CD4-positive, alpha-beta T cell treated with Interleukin-21 for 1 hour (primary cell): ENCODE measurements at regions not wholly inside any gene's neighbourhood (a gene's known extent, or its start where the extent isn't known, plus 50 kb on each side); places are given as distances from the start of the nearest gene placed in this dataset.
A peak's percentile ranks its signal among the peaks of the same experiment; 100 is the strongest.

Source experiments
- DNase-seq: peaks from one replicate; pipeline ENCODE4 v3.0.0-alpha.2; 2020

DNA sequence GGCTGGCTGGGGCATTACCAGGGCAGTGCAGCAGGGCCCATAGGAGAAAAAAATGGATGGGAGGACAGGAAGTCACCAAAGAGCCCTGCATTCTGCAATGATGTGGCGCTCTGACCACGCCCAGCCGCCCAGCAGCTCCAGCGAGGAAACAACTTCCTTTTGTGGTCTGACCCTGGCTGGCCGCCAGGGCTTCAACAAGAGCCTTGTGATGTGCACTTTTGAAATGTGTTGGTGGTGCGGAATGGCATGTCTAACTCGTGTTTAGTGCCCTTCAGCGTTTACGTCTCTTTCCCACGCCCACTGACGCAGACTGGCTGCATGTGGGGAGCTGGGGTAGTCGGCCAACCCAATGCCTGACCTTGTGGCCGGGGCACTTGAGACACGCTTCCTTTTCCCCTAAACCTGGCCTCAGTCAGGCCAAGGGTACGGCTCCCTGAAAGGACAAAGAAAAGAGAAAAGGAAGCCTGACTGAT, 81.9 kb upstream of the CTNNB1 start:
- peak; percentile 85 for DNase-seq

DNA sequence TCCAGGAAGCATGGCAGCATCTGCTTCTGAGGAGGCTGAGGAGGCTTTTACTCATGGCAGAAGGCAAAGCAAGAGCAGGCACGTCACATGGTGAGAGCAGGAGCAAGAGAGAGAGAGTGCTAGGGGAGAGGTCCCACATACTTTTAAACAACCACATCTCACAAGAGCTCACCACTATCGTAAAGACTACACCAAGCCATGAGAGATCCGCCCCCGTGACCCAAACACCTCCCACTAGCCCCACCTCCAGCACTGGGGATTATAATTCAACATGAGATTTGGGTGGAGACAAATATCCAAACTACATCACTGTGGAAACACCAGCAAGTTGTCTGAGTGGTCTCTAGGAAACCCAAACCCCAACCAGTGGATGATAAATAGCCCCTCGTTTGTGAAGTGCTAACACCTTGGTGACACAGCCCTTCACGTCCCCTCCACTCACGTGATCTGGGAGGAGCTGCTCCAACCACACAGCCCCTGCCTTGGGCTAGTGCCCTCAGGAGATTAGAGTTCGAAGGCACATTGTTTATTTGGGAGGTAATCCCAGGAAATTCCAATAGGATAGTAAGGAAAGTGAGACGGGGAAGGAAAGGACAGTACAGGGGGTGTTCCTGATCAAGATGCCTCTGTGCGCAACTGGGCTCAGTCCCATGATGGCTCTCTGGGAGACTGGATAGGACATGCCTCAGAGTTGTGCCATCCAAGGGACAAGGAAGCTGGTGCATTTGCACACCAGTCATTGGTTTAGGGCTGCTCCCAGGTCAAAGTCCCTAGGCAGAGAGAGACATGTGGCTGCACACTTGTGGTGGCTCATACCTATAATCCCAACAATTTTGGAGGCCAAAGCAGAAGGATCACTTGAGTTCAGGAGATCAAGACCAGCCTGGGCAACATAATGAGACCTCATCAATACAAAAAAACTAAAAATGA, 80.6 kb upstream of the CTNNB1 start:
- no peak for DNase-seq

DNA sequence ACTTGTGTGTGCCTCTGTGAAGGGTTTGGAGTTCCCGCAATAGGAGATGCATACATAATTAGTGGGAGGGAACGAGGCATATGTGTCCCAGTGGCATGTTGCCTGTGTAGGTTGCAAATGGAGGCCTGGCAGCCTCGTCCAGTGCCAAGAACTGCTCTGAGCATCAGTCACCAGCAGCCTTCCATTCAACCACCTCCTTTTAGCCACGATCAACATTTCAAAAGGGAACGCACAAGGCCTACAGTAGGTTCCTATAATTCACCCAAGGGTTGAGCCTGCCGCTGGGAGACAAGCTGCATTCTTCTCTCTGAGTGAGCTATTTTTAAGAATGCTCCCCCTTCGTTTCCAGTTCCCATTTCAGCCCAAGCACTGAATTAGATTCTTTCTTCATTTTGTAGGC, 78.8 kb upstream of the CTNNB1 start:
- DNase-seq, result no peak

GRCh38 chr3:41125258-41125657, 74.0 kb upstream of the CTNNB1 start:
- DNase-seq, result no peak

DNA sequence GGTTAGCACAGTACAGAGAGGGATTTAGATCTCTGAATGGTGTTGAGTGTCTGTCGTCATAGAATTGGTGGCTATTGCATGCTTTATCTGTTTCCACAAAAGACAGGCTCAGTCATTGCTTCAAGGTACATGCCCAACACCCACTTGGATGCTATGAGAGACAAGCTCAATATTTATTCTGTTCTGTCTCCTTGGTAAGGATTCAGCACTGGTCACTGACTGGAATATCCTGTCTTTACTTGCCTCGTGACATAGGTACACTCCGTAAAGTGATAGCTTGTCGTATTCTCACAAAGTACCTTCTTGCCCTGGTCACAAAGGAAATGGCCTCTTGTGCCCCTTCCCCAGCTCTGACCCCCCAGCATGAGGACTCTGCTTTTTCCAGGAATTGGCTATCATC, 72.8 kb upstream of the CTNNB1 start:
- DNase-seq, result no peak

DNA sequence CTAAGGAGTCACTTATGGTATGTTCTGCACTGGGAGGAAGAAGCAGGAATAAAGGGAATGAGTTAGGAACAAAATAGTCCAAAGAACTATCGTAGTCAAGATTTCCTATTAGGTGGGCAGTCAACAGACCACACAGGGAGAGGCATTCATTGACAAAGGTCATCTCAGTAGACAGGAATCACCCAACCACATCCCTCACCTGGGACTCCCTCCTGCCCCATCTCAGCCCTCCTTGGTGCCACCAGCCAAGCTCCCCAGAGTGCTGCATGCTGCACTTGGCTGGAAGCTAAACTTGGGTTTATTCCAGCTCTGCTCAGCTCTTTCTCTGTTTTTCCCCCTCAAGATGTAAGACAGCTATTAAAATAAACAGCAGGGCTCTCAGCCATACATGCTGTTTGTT, 72.3 kb upstream of the CTNNB1 start:
- no peak for DNase-seq

GRCh38 chr3:41127414-41127813, 71.9 kb upstream of the CTNNB1 start:
- no peak for DNase-seq

DNA sequence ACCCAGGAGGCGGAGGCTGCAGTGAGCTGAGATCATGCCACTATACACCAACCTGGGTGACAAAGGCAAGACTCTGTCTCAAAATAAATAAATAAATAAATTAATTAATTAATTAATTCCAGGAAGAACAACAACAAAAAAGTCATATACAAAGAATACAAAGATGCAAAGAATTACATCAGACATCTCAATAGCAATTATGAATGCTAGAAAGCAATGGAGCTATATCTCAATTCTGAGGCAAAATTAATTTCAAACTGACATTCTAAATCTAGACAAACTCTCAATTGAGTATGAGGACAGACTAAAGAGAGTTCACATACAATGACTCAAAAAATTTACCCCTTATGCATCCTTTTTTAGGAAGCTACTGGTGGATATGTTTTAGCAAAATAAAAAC, 69.6 kb upstream of the CTNNB1 start:
- no peak for DNase-seq

GRCh38 chr3:41131224-41131623, 68.1 kb upstream of the CTNNB1 start:
- DNase-seq, result no peak

- no peak for DNase-seq
Measured at GRCh38 chr3:41137686-41138111, 61.6 kb upstream of the CTNNB1 start.

GRCh38 chr3:41138146-41138545, 61.2 kb upstream of the CTNNB1 start:
- DNase-seq, result no peak

- no peak for DNase-seq
Measured at GRCh38 chr3:41138601-41139000, 60.7 kb upstream of the CTNNB1 start.

DNA sequence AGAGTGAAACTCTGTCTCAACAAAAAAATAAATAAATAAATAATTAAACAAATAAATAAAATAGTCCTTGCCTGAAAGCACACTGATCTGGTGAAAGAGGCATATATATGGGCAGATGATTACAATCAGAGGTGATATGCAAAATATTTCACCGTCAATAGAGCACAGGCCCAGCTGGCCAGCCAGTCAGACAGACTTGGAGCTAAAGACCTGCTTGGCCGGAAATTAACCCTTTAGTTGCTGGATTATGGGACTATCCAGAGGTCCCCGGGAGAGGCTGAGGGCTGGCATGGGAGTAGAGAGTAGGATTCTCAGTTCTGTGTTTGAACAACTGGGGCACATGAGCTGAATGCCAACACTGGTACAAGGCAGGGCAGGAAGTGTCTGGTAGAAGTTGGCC, 59.1 kb upstream of the CTNNB1 start:
- DNase-seq, result no peak

- DNase-seq, result no peak
Measured at GRCh38 chr3:41141433-41142167, 57.7 kb upstream of the CTNNB1 start.

DNA sequence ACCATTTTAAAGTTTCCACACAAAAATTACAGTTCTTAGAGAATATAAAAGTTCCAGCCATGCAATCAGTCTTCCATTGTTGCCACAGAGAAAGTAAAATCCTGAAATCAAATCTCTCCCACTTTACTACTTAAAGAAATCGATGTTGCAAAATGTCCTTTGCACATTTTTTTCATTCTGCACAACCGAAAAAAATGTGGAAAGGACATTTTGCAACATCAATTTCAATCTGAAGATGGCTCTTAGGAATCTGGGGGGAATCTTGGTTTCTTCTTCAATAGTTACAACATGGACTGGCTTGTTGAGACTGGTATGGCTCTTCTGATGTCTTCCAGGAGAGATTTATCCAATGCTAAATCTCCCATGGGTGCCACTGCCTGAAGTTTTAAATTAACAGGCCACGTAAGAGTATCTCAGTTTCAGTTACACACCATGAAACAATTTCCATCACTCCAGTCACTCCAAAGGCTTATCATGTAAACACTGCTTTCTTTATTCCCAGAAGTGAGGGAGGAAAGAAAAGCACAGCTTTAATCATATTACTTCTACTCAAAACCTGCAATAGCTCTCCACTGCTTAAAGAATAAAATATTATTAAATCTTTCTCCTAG, 55.8 kb upstream of the CTNNB1 start:
- DNase-seq, result no peak

- no peak for DNase-seq
Measured at GRCh38 chr3:41144631-41145030, 54.7 kb upstream of the CTNNB1 start.

DNA sequence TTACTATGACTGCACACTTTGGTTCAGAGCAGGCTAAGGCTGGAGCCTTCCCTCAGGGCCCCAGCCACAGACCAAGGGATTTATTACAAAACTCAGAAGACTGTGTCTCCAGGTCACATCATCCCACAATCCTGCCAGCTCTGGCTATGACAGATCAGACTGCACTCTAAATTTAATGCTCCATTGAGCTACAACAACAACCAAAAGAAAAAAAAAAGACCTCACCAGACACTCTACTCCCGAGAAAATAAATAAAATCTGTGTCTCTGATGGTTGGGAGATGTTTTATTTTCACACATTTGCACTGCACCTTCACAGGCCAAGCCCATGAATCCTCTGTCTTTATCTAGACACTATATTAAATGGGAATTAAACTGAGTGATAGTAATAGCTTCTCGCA, 50.8 kb upstream of the CTNNB1 start:
- DNase-seq, result no peak

DNA sequence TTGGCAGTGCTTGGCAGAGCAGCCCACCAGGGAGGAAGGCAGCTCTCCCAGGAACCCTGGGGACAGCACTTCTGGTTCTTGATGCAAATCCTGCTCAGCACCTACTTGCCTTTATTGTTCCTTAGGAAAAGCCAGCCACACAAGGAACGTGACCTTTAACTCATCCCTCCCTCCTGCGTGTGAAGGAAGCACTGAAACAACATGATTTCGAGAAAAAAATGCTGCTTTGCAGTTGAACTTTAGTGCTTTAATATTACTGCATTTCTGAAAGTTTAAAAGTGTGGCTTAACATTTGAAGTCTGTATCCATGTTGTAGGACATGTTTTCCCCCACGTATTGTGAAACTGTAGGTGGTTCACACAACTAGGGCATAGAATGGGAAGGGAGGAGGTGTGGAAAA, 50.4 kb upstream of the CTNNB1 start:
- DNase-seq, result no peak
